ENCODE measurements at regions not wholly inside any gene's neighbourhood (a gene's known extent, or its start where the extent isn't known, plus 50 kb on each side); places are given as distances from the start of the nearest gene placed in this dataset.

- Histone ChIP-seq H3K9me3 (no peaks in the 10 kb centered on the region), H3K27me3 (no peaks in the 10 kb centered on the region), H3K4me3 (no peak overlapping the region), H3K36me3 (no peaks in the 10 kb centered on the region), H3K4me1 (no peaks in the 10 kb centered on the region), H3K27ac (no peak overlapping the region)
- DNase-seq: no peak
- intact Hi-C loops (cut with DNase I; ENCODE audit: low total_unique reads): no loop called here
- TF ChIP-seq POLR2A (IDR thresholded peaks at IDR 0.05) (no peak), CTCF (IDR thresholded peaks at IDR 0.05) (no peak)
Measured at GRCh38 chr6:159487636-159488035, 205.4 kb downstream of the SOD2 start.

- Histone ChIP-seq H3K27me3 (no peaks in the 10 kb centered on the region), H3K4me1 (no peaks in the 10 kb centered on the region), H3K27ac (no peak overlapping the region), H3K36me3 (no peaks in the 10 kb centered on the region), H3K4me3 (no peak overlapping the region), H3K9me3 (no peaks in the 10 kb centered on the region)
- no peak for TF ChIP-seq POLR2A (IDR thresholded peaks at IDR 0.05)
- no peak for TF ChIP-seq CTCF (IDR thresholded peaks at IDR 0.05)
- intact Hi-C loops (cut with DNase I; ENCODE audit: low total_unique reads): no loop called here
- DNase-seq: no peak
Measured at GRCh38 chr6:159483259-159483658, 209.8 kb downstream of the SOD2 start.

- TF ChIP-seq POLR2A (IDR thresholded peaks at IDR 0.05) (no peak), CTCF (IDR thresholded peaks at IDR 0.05) (no peak)
- H3K4me1 ChIP-seq: no peaks in the 10 kb centered on the region
- no peak for DNase-seq
- H3K36me3 ChIP-seq: no peaks in the 10 kb centered on the region
- H3K27me3 ChIP-seq: no peaks in the 10 kb centered on the region
- intact Hi-C loops (cut with DNase I; ENCODE audit: low total_unique reads): no loop called here
- H3K4me3 ChIP-seq: no peak overlapping the region
- H3K27ac ChIP-seq: no peak overlapping the region
- no peaks in the 10 kb centered on the region for H3K9me3 ChIP-seq
Measured at GRCh38 chr6:159481897-159482296, 211.1 kb downstream of the SOD2 start.

- no peak overlapping the region for H3K4me3 ChIP-seq
- no peaks in the 10 kb centered on the region for H3K36me3 ChIP-seq
- no peaks in the 10 kb centered on the region for H3K4me1 ChIP-seq
- no peak overlapping the region for H3K27ac ChIP-seq
- H3K27me3 ChIP-seq: no peaks in the 10 kb centered on the region
- intact Hi-C loops (cut with DNase I; ENCODE audit: low total_unique reads): no loop called here
- no peak for DNase-seq
- TF ChIP-seq POLR2A (IDR thresholded peaks at IDR 0.05): no peak
- TF ChIP-seq CTCF (IDR thresholded peaks at IDR 0.05): no peak
- no peaks in the 10 kb centered on the region for H3K9me3 ChIP-seq
Measured at GRCh38 chr6:159480471-159480870, 212.6 kb downstream of the SOD2 start.

GRCh38 chr6:159479146-159479545 lies 213.9 kb downstream of the SOD2 start:
- Histone ChIP-seq H3K9me3 (no peaks in the 10 kb centered on the region), H3K4me3 (no peak overlapping the region), H3K27ac (no peak overlapping the region), H3K4me1 (no peaks in the 10 kb centered on the region), H3K27me3 (no peaks in the 10 kb centered on the region), H3K36me3 (no peaks in the 10 kb centered on the region)
- intact Hi-C loops (cut with DNase I; ENCODE audit: low total_unique reads): no loop called here
- TF ChIP-seq CTCF (IDR thresholded peaks at IDR 0.05): no peak
- no peak for DNase-seq
